ENCODE measurements at regions not wholly inside any gene's neighbourhood (a gene's known extent, or its start where the extent isn't known, plus 50 kb on each side); places are given as distances from the start of the nearest gene placed in this dataset.

DNA sequence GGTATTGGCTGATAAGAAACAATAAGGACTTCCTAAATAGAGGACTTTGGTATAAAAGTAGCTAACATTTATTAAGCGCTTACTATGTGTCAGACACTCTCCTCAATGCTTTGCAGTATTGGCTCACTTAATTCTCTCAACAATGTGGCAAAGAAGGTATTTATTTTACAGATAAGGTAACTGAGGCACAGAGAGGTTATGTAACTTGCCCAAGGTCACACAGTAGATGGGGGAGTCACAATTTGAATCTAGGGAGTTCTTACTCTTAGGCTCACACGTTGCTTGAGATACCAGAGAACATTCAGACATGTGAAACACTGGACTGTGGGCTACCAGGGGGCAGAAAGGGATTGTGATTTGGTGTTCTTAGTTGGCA, 60.8 kb upstream of the GPR158 start:
- no peak for DNase-seq

DNA sequence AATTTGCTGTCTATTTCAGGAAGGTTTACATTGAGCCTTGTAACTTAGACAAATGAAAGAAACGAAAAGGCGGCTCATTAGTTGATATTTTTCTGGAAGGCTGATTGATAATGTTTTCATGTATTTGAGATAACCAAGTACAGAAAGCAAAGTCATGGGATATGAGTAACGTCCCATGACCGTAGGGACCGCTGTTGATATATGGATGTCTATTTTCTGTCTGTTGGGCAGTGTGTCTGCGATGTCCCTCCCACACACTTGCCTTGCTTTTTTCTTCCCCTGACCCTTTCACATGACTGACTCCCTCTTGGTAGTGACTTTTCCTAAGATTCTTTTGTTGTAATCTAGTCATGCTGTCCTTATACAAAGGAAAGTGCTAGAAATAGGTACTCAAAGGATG, 57.0 kb upstream of the GPR158 start:
- no peak for DNase-seq

DNA sequence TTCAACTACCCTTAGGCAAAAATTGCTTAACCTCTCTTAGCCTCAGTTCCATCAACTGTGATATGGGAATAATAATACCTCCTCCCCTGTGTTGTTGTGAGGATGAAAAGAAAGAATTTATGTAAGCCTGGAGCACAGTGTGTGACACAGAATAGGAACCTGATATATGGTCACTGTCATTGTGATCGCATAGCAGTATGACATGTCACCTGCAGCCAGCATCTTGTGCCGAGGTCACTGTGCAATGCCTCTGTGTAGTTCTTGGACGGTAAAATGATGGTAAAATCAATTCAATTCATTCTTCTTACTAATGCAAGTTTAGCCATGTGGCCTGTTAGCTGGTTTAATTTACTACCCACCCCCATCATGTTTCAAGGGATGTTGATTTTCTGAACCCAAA, 54.6 kb upstream of the GPR158 start:
- no peak for DNase-seq
